Endometrium (tissue), 2 donors: ENCODE measurements at regions not wholly inside any gene's neighbourhood (a gene's known extent, or its start where the extent isn't known, plus 50 kb on each side); places are given as distances from the start of the nearest gene placed in this dataset.

Source experiments
- FAIRE-seq: peaks from 2 replicates; lab custom pipeline; 2012; peaks lifted over from hg19 to GRCh38; lab: Jason Lieb, UNC
- donor health status: control.
- donor health status: control.

DNA sequence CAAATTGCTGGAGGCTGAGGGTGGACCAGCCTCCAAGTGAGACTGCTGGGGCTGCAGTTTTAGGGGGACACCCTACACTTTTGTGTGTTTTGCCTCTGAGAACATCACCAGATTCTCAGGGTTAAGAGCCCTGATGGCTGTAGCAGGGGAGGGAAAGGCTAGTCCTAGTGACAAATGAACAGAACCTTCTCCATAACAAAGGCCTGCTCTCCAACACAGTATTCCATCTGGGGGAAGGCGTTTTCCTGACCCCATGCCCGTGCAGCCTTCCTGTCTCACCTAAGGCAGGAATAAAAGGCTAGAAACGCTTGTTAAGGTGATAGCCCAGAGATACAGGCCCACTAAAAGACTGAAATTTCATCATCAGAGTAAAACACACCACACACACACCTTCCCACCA, 50.2 kb upstream of the NSMCE3 start:
- FAIRE-seq: no peak
